Mesendoderm (in vitro differentiated cells): ENCODE measurements at regions not wholly inside any gene's neighbourhood (a gene's known extent, or its start where the extent isn't known, plus 50 kb on each side); places are given as distances from the start of the nearest gene placed in this dataset.

ENCODE experiments used
- DNase-seq: peaks from one replicate; pipeline ENCODE4 v3.0.0; 2013
- H2AK5ac ChIP-seq: 2 replicates; pipeline ENCODE4 v1.6.1; 2013; ENCODE audit warnings: low read length, inconsistent platforms
- H2BK120ac ChIP-seq: 2 replicates; pipeline ENCODE4 v1.6.1; 2013; ENCODE audit warnings: low read depth, mild to moderate bottlenecking, low read length, moderate library complexity, mixed read lengths
- H2BK15ac ChIP-seq: replicated peaks from 2 replicates; pipeline ENCODE4 v1.6.1; 2013; ENCODE audit warnings: low read depth, mild to moderate bottlenecking, moderate library complexity
- H2BK5ac ChIP-seq: 2 replicates; pipeline ENCODE4 v1.6.1; 2013; ENCODE audit warnings: low read length, inconsistent platforms
- H3K18ac ChIP-seq: 2 replicates; pipeline ENCODE4 v1.6.1; 2013; ENCODE audit warnings: mild to moderate bottlenecking, low read length, mixed read lengths
- H3K23ac ChIP-seq: one replicate; pipeline ENCODE4 v1.6.1; 2013; ENCODE audit warnings: low read length
- H3K27ac ChIP-seq: 2 replicates; pipeline ENCODE4 v1.5.1; 2013; ENCODE audit warnings: low read depth, mild to moderate bottlenecking, inconsistent platforms, low read length, moderate library complexity
- H3K27me3 ChIP-seq: 2 replicates; pipeline ENCODE4 v1.6.1; 2013; ENCODE audit warnings: low read length, control low read depth, mild to moderate bottlenecking, inconsistent platforms; ENCODE audit not compliant: insufficient read depth, poor library complexity
- H3K36me3 ChIP-seq: 2 replicates; pipeline ENCODE4 v1.6.1; 2013; ENCODE audit warnings: low read length, inconsistent platforms; ENCODE audit not compliant: control insufficient read depth, insufficient read depth
- H3K4ac ChIP-seq: one replicate; pipeline ENCODE4 v1.6.1; 2013; ENCODE audit warnings: low read depth, mild to moderate bottlenecking, low read length, moderate library complexity
- H3K4me1 ChIP-seq: 2 replicates; pipeline ENCODE4 v1.6.1; 2013; ENCODE audit warnings: low read depth, low read length, inconsistent platforms; ENCODE audit not compliant: control insufficient read depth
- H3K4me2 ChIP-seq: 2 replicates; pipeline ENCODE4 v1.6.1; 2013; ENCODE audit warnings: low read length
- H3K4me3 ChIP-seq: 2 replicates; pipeline ENCODE4 v1.5.1; 2013; ENCODE audit warnings: mild to moderate bottlenecking, low read length
- H3K56ac ChIP-seq: one replicate; pipeline ENCODE4 v1.6.1; 2013; ENCODE audit warnings: low read length
- H3K79me1 ChIP-seq: 2 replicates; pipeline ENCODE4 v1.6.1; 2013; ENCODE audit warnings: low read length, inconsistent platforms
- H3K79me2 ChIP-seq: 2 replicates; pipeline ENCODE4 v1.6.1; 2013; ENCODE audit warnings: mild to moderate bottlenecking, low read length; ENCODE audit not compliant: control insufficient read depth, insufficient read depth
- H3K9ac ChIP-seq: 2 replicates; pipeline ENCODE4 v1.6.1; 2013; ENCODE audit warnings: low read length, inconsistent platforms
- H4K5ac ChIP-seq: one replicate; pipeline ENCODE4 v1.6.1; 2013; ENCODE audit warnings: low read length
- H4K8ac ChIP-seq: one replicate; pipeline ENCODE4 v1.6.1; 2013; ENCODE audit warnings: low read depth, mild to moderate bottlenecking, control low read depth, low read length, moderate library complexity
- WGBS: extraction: QIAGEN DNeasy Blood & Tissue Kit; methylation state at CpG from one replicate; pipeline ENCODE4 v1.1.7; 2013; ENCODE audit warnings: low lambda C conversion rate, missing lambda C conversion rate; ENCODE audit not compliant: insufficient coverage; ENCODE audit errors: extremely low coverage; 5-methylcytosine and 5-hydroxymethylcytosine counted together

DNA sequence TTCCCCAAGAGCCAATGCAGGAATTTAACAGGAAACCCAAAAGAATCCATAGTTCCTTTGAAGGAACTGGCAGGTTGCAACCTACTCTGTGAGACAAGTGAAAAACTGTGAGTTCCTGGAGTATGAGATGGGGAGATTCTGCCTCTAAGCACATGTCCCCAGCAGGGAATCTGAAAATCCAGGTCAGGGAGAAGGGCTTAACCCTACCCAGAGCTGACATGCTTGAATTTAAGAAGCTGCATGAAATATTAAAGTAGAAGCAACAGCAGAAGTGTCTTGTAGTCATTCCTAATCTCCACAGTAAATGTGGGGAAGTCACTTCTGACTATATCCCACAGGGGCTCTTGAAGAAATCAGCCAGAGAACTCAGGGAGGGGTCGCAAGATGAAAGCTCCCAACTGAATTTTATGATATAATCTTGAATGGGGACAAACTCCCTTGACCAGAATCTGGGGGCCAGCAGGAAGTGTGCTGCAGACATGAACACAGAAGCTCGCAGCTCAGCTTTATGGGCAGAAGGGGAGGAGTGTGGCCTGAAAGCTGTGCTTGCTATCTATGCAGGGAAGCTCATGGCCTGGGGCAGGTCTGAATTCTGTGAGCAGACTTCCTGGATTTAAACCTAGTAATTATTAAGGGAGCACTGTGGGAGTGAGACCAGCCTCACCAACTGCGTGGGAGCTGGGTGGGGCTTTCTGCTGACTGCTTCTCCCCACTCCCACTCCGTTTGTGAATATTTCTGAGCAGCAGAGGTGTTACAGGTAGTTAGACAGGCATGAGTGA lies 184.1 kb upstream of the KYNU start:
- no peaks in the 10 kb centered on the region for H3K36me3 ChIP-seq
- H3K4ac ChIP-seq = no peak overlapping the region
- H3K23ac ChIP-seq = no peak overlapping the region
- no peak overlapping the region for H2BK15ac ChIP-seq
- H4K8ac ChIP-seq = no peak overlapping the region
- H3K9ac ChIP-seq = no peak overlapping the region
- H3K18ac ChIP-seq = peak overlapping the region; percentile 94
- peak overlapping the region; percentile 88 for H3K27ac ChIP-seq
- peak overlapping the region; percentile 52 for H2BK120ac ChIP-seq
- peak overlapping the region; percentile 30 for H2BK5ac ChIP-seq
- H3K4me2 ChIP-seq = no peak overlapping the region
- no peak overlapping the region for H2AK5ac ChIP-seq
- peak overlapping the region; percentile 17 for H3K56ac ChIP-seq
- no peak overlapping the region for H4K5ac ChIP-seq
- H3K4me3 ChIP-seq = no peak overlapping the region
- no CpG with 5 or more reads among the region's 4 CpGs for WGBS
- no peaks in the 10 kb centered on the region for H3K79me1 ChIP-seq
- no peaks in the 10 kb centered on the region for H3K27me3 ChIP-seq
- peak; percentile 77 for DNase-seq
- no peaks in the 10 kb centered on the region for H3K79me2 ChIP-seq
- H3K4me1 ChIP-seq = no peaks in the 10 kb centered on the region

- no peaks in the 10 kb centered on the region for H3K79me2 ChIP-seq
- H4K5ac ChIP-seq = no peak overlapping the region
- no peak overlapping the region for H3K56ac ChIP-seq
- DNase-seq = no peak
- no peak overlapping the region for H3K9ac ChIP-seq
- no peak overlapping the region for H2BK120ac ChIP-seq
- H2BK5ac ChIP-seq = no peak overlapping the region
- no peak overlapping the region for H2BK15ac ChIP-seq
- H3K27ac ChIP-seq = no peak overlapping the region
- no peak overlapping the region for H4K8ac ChIP-seq
- no peak overlapping the region for H3K4me2 ChIP-seq
- no peaks in the 10 kb centered on the region for H3K79me1 ChIP-seq
- no peak overlapping the region for H3K4ac ChIP-seq
- no peaks in the 10 kb centered on the region for H3K36me3 ChIP-seq
- H3K4me3 ChIP-seq = no peak overlapping the region
- no peaks in the 10 kb centered on the region for H3K4me1 ChIP-seq
- H3K23ac ChIP-seq = no peak overlapping the region
- no peak overlapping the region for H2AK5ac ChIP-seq
- no peaks in the 10 kb centered on the region for H3K27me3 ChIP-seq
- no peak overlapping the region for H3K18ac ChIP-seq
- no CpG with 5 or more reads among the region's 4 CpGs for WGBS
Measured at GRCh38 chr2:142688856-142689605, 188.4 kb upstream of the KYNU start.

DNA sequence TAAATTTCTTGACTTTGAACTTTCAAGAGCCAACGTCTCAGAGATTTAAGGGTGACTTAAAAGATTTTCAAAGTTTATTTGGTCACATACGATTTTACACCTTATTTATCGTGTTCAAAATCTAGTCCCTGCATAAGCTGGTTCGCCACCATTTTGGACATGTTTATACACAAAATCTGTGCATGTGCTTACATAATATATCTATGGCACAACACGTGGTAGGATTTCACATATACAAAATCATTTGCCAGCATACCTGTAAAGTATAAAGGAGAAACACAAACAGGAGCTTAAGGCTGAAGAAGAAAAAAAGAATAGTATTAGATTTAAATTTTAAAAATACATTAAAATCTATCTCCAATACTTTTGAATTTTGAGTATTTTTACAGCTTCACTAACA lies 190.0 kb upstream of the KYNU start:
- H3K36me3 ChIP-seq = no peaks in the 10 kb centered on the region
- no peak for DNase-seq
- H3K27ac ChIP-seq = no peak overlapping the region
- H3K27me3 ChIP-seq = no peaks in the 10 kb centered on the region
- H3K4me2 ChIP-seq = no peak overlapping the region
- no peak overlapping the region for H3K4me3 ChIP-seq
- no CpG with 5 or more reads among the region's 5 CpGs for WGBS
- no peak overlapping the region for H2BK120ac ChIP-seq
- H3K9ac ChIP-seq = no peak overlapping the region
- H3K79me2 ChIP-seq = no peaks in the 10 kb centered on the region
- H3K23ac ChIP-seq = no peak overlapping the region
- H3K56ac ChIP-seq = no peak overlapping the region
- H3K79me1 ChIP-seq = no peaks in the 10 kb centered on the region
- no peaks in the 10 kb centered on the region for H3K4me1 ChIP-seq
- no peak overlapping the region for H3K18ac ChIP-seq
- no peak overlapping the region for H2BK5ac ChIP-seq
- H2AK5ac ChIP-seq = no peak overlapping the region
- no peak overlapping the region for H2BK15ac ChIP-seq
- no peak overlapping the region for H3K4ac ChIP-seq
- H4K8ac ChIP-seq = no peak overlapping the region
- H4K5ac ChIP-seq = no peak overlapping the region

DNA sequence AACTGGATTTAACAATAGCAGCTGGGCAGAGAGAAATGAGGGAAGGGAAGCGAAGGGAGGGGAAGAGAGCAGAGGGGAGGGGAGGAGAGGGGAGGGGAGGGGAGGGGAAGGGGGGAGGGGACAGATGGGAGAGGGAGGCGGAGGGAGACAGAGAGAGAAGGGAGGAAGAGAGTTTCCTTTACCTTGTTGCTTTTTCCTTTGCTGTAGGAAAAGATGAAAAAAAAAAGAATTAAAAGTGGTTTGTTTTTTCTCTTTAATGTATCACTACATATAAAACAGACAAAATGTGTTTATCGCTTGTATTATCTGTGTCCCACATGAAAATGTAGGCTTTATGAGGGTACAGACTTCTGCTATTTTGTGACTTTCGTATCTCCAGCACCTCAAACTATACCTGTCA lies 190.4 kb upstream of the KYNU start:
- H3K79me2 ChIP-seq = no peaks in the 10 kb centered on the region
- WGBS = no CpG with 5 or more reads among the region's 4 CpGs
- H3K79me1 ChIP-seq = no peaks in the 10 kb centered on the region
- H3K4me3 ChIP-seq = no peak overlapping the region
- no peaks in the 10 kb centered on the region for H3K36me3 ChIP-seq
- no peak overlapping the region for H2BK120ac ChIP-seq
- no peaks in the 10 kb centered on the region for H3K27me3 ChIP-seq
- no peak overlapping the region for H3K27ac ChIP-seq
- H4K5ac ChIP-seq = no peak overlapping the region
- H3K4ac ChIP-seq = no peak overlapping the region
- no peak overlapping the region for H4K8ac ChIP-seq
- no peak overlapping the region for H2BK15ac ChIP-seq
- H2BK5ac ChIP-seq = no peak overlapping the region
- H2AK5ac ChIP-seq = no peak overlapping the region
- no peaks in the 10 kb centered on the region for H3K4me1 ChIP-seq
- no peak overlapping the region for H3K4me2 ChIP-seq
- H3K18ac ChIP-seq = no peak overlapping the region
- H3K23ac ChIP-seq = no peak overlapping the region
- H3K56ac ChIP-seq = no peak overlapping the region
- no peak for DNase-seq
- H3K9ac ChIP-seq = no peak overlapping the region

DNA sequence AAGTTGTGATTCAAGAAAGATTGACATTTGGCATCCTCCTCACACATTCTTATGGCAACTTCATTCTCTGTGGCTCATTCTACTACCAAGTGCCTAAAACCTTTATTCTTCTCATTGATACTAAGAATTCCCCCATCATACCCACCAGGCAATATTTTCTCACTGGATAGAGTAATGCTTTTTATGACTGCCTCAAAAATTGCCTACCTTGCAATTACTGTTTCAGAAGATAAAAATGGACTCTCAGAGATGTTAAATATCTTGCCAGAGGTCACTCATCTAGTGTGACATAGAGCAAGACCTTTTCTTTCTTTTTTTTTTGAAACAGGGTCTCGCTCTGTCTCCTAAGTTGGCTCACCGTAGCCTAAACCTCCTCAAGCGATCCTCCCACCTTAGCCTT lies 192.8 kb upstream of the KYNU start:
- H3K4me2 ChIP-seq = no peak overlapping the region
- DNase-seq = no peak
- H3K23ac ChIP-seq = no peak overlapping the region
- no peak overlapping the region for H2AK5ac ChIP-seq
- H2BK120ac ChIP-seq = no peak overlapping the region
- H3K27ac ChIP-seq = no peak overlapping the region
- H3K79me1 ChIP-seq = no peaks in the 10 kb centered on the region
- H3K18ac ChIP-seq = no peak overlapping the region
- no peaks in the 10 kb centered on the region for H3K36me3 ChIP-seq
- H3K56ac ChIP-seq = no peak overlapping the region
- no peak overlapping the region for H2BK15ac ChIP-seq
- WGBS = no CpG with 5 or more reads among the region's 3 CpGs
- H3K27me3 ChIP-seq = no peaks in the 10 kb centered on the region
- no peaks in the 10 kb centered on the region for H3K4me1 ChIP-seq
- H4K5ac ChIP-seq = no peak overlapping the region
- H4K8ac ChIP-seq = no peak overlapping the region
- H3K79me2 ChIP-seq = no peaks in the 10 kb centered on the region
- H3K9ac ChIP-seq = no peak overlapping the region
- H3K4me3 ChIP-seq = no peak overlapping the region
- H2BK5ac ChIP-seq = no peak overlapping the region
- H3K4ac ChIP-seq = no peak overlapping the region
